BE2C (cell line): ENCODE measurements at regions not wholly inside any gene's neighbourhood (a gene's known extent, or its start where the extent isn't known, plus 50 kb on each side); places are given as distances from the start of the nearest gene placed in this dataset.

Experiments
- DNase-seq: peaks from one replicate; pipeline ENCODE4 v3.0.0-alpha.2; 2020
- H3K27me3 ChIP-seq: fragments of 250-450 bp; sonication (Bioruptor Pico); 2 replicates; pipeline ENCODE4 v1.5.1; 2020; ENCODE audit warnings: mild to moderate bottlenecking
- H3K36me3 ChIP-seq: fragments of 250-450 bp; sonication (Bioruptor Pico); 2 replicates; pipeline ENCODE4 v1.5.1; 2020; ENCODE audit warnings: mild to moderate bottlenecking
- H3K4me1 ChIP-seq: fragments of 250-450 bp; sonication (Bioruptor Pico); 2 replicates; pipeline ENCODE4 v1.5.1; 2020
- H3K4me3 ChIP-seq: 2 replicates; pipeline ENCODE4 v1.5.1; 2011; ENCODE audit warnings: low read depth, low read length
- H3K9me3 ChIP-seq: fragments of 250-450 bp; sonication (Bioruptor Pico); 2 replicates; pipeline ENCODE4 v1.5.1; 2020
- CTCF ChIP-seq: IDR thresholded peaks from 2 replicates; pipeline ENCODE4 v1.5.1; 2012; ENCODE audit warnings: mild to moderate bottlenecking, low read depth, low read length

DNA sequence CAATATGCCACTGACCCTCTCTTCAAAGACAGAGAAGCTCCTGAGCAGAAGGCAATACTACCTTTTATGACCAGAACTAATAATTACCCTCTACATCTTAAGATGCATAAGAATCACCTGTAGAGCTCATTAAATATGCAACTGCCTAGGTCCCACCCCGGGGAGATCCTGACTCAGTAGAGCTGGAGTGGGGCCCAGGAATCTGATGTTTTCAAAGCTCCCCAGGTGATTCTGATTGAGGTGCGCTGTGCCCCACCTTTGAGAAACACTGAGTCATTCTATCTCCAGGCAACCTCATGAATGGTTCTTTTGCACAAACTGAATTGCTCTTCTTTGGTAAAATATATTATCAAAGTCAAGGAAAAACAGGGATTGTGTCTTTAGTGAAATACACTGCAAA lies 149.3 kb upstream of the BMP4 start:
- H3K27me3 ChIP-seq, result peaks cover 5% of the 10 kb centered on the region; the same call in 1 of the 2 replicates
- H3K9me3 ChIP-seq, result no peaks in the 10 kb centered on the region
- H3K4me1 ChIP-seq, result no peaks in the 10 kb centered on the region
- DNase-seq, result no peak
- no peak overlapping the region for H3K4me3 ChIP-seq
- no peak for TF ChIP-seq CTCF
- H3K36me3 ChIP-seq, result no peaks in the 10 kb centered on the region

DNA sequence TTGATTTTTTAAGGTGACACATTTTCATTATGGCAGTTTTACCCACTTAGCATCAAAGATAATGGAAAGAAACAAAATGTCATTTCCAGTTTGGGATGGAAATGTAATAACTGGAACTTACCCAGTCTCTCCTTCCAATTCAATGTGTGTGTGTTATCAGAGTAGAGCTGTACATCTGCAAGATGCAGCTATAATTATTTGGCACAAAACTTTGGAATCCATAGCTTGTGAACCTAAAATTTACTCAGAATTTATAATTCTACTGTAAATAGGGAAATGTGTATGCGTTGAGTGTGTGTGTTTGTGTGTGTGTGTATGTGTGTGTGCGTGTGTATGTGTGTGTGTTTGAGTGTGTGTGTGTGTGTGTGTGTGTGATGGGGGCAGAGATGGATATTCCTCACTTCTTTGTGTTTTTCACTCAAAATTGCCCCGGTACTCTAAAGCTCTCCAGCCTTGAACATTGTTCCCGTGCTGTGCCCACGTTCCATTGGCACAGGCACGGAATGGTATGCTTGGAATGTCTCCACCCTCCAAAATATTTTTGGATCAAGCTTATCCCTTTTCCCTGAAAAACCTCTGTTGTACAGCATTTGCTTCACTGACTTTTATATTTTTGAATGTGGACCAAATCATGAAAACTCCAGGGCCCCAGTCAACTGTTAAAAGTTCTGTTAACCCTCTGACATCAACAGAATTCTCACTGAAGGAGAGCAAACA lies 150.2 kb upstream of the BMP4 start:
- H3K4me1 ChIP-seq, result no peaks in the 10 kb centered on the region
- no peaks in the 10 kb centered on the region for H3K9me3 ChIP-seq
- peaks cover 5% of the 10 kb centered on the region; the same call in 1 of the 2 replicates for H3K27me3 ChIP-seq
- no peaks in the 10 kb centered on the region for H3K36me3 ChIP-seq
- no peak for TF ChIP-seq CTCF
- no peak overlapping the region for H3K4me3 ChIP-seq
- no peak for DNase-seq

- Histone ChIP-seq H3K4me3 (no peak overlapping the region), H3K36me3 (no peaks in the 10 kb centered on the region), H3K4me1 (no peaks in the 10 kb centered on the region; the same call in 1 of the 2 replicates), H3K27me3 (peaks cover 5% of the 10 kb centered on the region; the same call in 1 of the 2 replicates), H3K9me3 (no peaks in the 10 kb centered on the region)
- DNase-seq, result no peak
- no peak for TF ChIP-seq CTCF
These were observed 152.2 kb upstream of the BMP4 start for GRCh38 chr14:54108481-54109471.

- peaks cover 5% of the 10 kb centered on the region; the same call in 1 of the 2 replicates for H3K27me3 ChIP-seq
- H3K36me3 ChIP-seq, result no peaks in the 10 kb centered on the region
- H3K4me3 ChIP-seq, result no peak overlapping the region
- no peak for DNase-seq
- H3K4me1 ChIP-seq, result no peaks in the 10 kb centered on the region; the same call in 1 of the 2 replicates
- TF ChIP-seq CTCF, result no peak
- H3K9me3 ChIP-seq, result no peaks in the 10 kb centered on the region
These were observed 153.0 kb upstream of the BMP4 start for GRCh38 chr14:54109521-54110120.

DNA sequence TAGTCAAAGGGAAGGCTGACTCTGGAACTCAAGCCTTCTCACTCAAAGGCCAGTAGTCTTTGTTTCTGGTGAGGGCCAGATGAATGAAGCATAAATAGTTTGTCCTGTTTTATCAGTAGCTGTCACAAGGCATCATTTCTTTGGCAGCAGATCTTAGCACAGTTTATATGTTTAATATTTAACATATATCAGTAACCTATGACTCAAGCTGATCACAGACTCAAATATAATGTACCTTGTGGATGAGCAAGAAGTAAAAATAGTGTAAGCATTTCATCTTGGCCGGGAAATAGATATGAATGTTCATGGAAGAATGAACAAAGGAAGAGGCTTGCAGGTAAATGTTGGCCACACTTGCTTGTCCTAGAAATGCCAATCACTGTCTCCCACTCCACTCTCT lies 158.3 kb upstream of the BMP4 start:
- Histone ChIP-seq H3K9me3 (no peaks in the 10 kb centered on the region), H3K36me3 (no peaks in the 10 kb centered on the region), H3K27me3 (no peaks in the 10 kb centered on the region), H3K4me3 (no peak overlapping the region), H3K4me1 (no peaks in the 10 kb centered on the region; the same call in 1 of the 2 replicates)
- DNase-seq, result no peak
- TF ChIP-seq CTCF, result no peak
